ENCODE measurements at regions not wholly inside any gene's neighbourhood (a gene's known extent, or its start where the extent isn't known, plus 50 kb on each side); places are given as distances from the start of the nearest gene placed in this dataset.

- no peak for TF ChIP-seq CREB5 (CRISPR knock-in tag; IDR thresholded peaks at IDR 0.05; ENCODE audit: low read depth)
- TF ChIP-seq ZC3H10 (CRISPR knock-in tag; IDR thresholded peaks at IDR 0.05) = no peak
- TF ChIP-seq PPARA (CRISPR knock-in tag; IDR thresholded peaks at IDR 0.05; ENCODE audit: borderline replicate concordance) = no peak
- no peak for TF ChIP-seq CSDC2 (CRISPR knock-in tag; IDR thresholded peaks at IDR 0.05)
- no peak for TF ChIP-seq POU6F1 (CRISPR knock-in tag; IDR thresholded peaks at IDR 0.05; ENCODE audit: borderline replicate concordance, low read depth)
These were observed 94.9 kb downstream of the NAV1 start for GRCh38 chr1:201633811-201634210.
